ENCODE measurements at regions not wholly inside any gene's neighbourhood (a gene's known extent, or its start where the extent isn't known, plus 50 kb on each side); places are given as distances from the start of the nearest gene placed in this dataset.

GRCh38 chr11:42591841-42592240 is 720.0 kb upstream of the API5 start:
- no peak for ATAC-seq
- WGBS, 2 donors (ENCODE audit: low coverage in 1 of 2), result 78 to 100% methylated on average over 2 of the region's 2 CpGs

GRCh38 chr11:42593441-42593840 is 718.4 kb upstream of the API5 start:
- 60 to 86% methylated on average over 2 of the region's 2 CpGs for WGBS, 2 donors (ENCODE audit: low coverage in 1 of 2)
- ATAC-seq, result no peak
- H3K27me3 ChIP-seq, result no peaks in the 10 kb centered on the region
- no peaks in the 10 kb centered on the region for H3K9me3 ChIP-seq
- H3K27ac ChIP-seq, result no peak overlapping the region
- TF ChIP-seq CTCF (IDR thresholded peaks at IDR 0.05) (no peak), POLR2AphosphoS5 (IDR thresholded peaks at IDR 0.05) (no peak), POLR2A (IDR thresholded peaks at IDR 0.05) (no peak), EP300 (IDR thresholded peaks at IDR 0.05) (no peak)
- H3K4me1 ChIP-seq, result no peaks in the 10 kb centered on the region
- H3K4me3 ChIP-seq, result no peak overlapping the region
- no peaks in the 10 kb centered on the region for H3K36me3 ChIP-seq

More at GRCh38 chr11:42591841-42592240, 720.0 kb upstream of the API5 start:
- H3K9me3 ChIP-seq, result no peaks in the 10 kb centered on the region
- TF ChIP-seq POLR2AphosphoS5 (IDR thresholded peaks at IDR 0.05) (no peak), POLR2A (IDR thresholded peaks at IDR 0.05) (no peak), EP300 (IDR thresholded peaks at IDR 0.05) (no peak), CTCF (IDR thresholded peaks at IDR 0.05) (no peak)
- no peaks in the 10 kb centered on the region for H3K27me3 ChIP-seq
- no peak overlapping the region for H3K4me3 ChIP-seq
- no peak overlapping the region for H3K27ac ChIP-seq
- no peaks in the 10 kb centered on the region for H3K4me1 ChIP-seq
- H3K36me3 ChIP-seq, result no peaks in the 10 kb centered on the region

- Histone ChIP-seq H3K36me3 (no peaks in the 10 kb centered on the region), H3K27me3 (no peaks in the 10 kb centered on the region), H3K4me1 (no peaks in the 10 kb centered on the region), H3K27ac (no peak overlapping the region), H3K9me3 (no peaks in the 10 kb centered on the region), H3K4me3 (no peak overlapping the region)
- 16 to 51% methylated on average over 2 of the region's 2 CpGs for WGBS, 2 donors (ENCODE audit: low coverage in 1 of 2)
- TF ChIP-seq EP300 (IDR thresholded peaks at IDR 0.05), result no peak
- no peak for TF ChIP-seq POLR2AphosphoS5 (IDR thresholded peaks at IDR 0.05)
- no peak for TF ChIP-seq POLR2A (IDR thresholded peaks at IDR 0.05)
- TF ChIP-seq CTCF (IDR thresholded peaks at IDR 0.05), result no peak
- ATAC-seq, result no peak
Observed at GRCh38 chr11:42595876-42596275, 715.9 kb upstream of the API5 start.

GRCh38 chr11:42596576-42597145 is 715.1 kb upstream of the API5 start:
- H3K4me3 ChIP-seq, result no peak overlapping the region
- H3K9me3 ChIP-seq, result no peaks in the 10 kb centered on the region
- no peaks in the 10 kb centered on the region for H3K36me3 ChIP-seq
- H3K4me1 ChIP-seq, result no peaks in the 10 kb centered on the region
- TF ChIP-seq POLR2AphosphoS5 (IDR thresholded peaks at IDR 0.05) (no peak), EP300 (IDR thresholded peaks at IDR 0.05) (no peak), POLR2A (IDR thresholded peaks at IDR 0.05) (no peak), CTCF (IDR thresholded peaks at IDR 0.05) (no peak)
- H3K27me3 ChIP-seq, result no peaks in the 10 kb centered on the region
- WGBS, 2 donors (ENCODE audit: low coverage in 1 of 2), result 68 to 69% methylated on average over 6 of the region's 7 CpGs
- H3K27ac ChIP-seq, result no peak overlapping the region
- no peak for ATAC-seq

- no peak for ATAC-seq
- 52 to 71% methylated on average over 3 of the region's 3 CpGs for WGBS, 2 donors (ENCODE audit: low coverage in 1 of 2)
Observed at GRCh38 chr11:42598341-42598740, 713.5 kb upstream of the API5 start.

More at GRCh38 chr11:42598341-42598740, 713.5 kb upstream of the API5 start:
- Histone ChIP-seq H3K4me1 (no peaks in the 10 kb centered on the region), H3K9me3 (no peaks in the 10 kb centered on the region), H3K27me3 (no peaks in the 10 kb centered on the region), H3K4me3 (no peak overlapping the region), H3K36me3 (no peaks in the 10 kb centered on the region), H3K27ac (no peak overlapping the region)
- no peak for TF ChIP-seq POLR2AphosphoS5 (IDR thresholded peaks at IDR 0.05)
- TF ChIP-seq POLR2A (IDR thresholded peaks at IDR 0.05), result no peak
- TF ChIP-seq EP300 (IDR thresholded peaks at IDR 0.05), result no peak
- no peak for TF ChIP-seq CTCF (IDR thresholded peaks at IDR 0.05)

Measured in gastroesophageal sphincter (tissue), 4 donors.